ENCODE measurements at regions not wholly inside any gene's neighbourhood (a gene's known extent, or its start where the extent isn't known, plus 50 kb on each side); places are given as distances from the start of the nearest gene placed in this dataset.

DNA sequence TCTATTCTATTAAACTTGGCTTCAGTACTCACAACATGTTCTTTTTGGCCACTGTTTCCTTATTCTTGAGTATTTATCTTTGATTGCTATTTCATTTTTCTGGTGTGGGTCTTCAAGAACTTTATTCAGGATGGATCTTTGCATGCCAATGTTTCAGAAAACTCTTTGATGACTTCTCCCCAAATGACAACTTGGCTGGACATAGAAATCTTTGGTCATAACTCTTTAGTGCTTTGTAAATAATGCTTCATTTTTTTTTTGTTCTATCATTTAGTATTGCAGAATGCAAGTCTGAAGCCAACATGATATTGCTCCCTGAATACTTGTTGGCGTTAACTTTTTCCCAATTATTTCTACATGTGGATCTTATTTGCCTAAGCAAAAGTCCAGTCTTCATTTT lies 103.6 kb upstream of the HS3ST2 start:
- Histone ChIP-seq H3K4me3 (replicated peaks in 1 of 3; ENCODE audit: insufficient read depth in 1 of 3, low read depth in 1 of 3, low read length in 3 of 3) (no peak overlapping the region), H3K79me2 (ENCODE audit: control insufficient read depth, insufficient read depth, low read length) (no peaks in the 10 kb centered on the region), H4K20me1 (replicated peaks; ENCODE audit: control insufficient read depth, extremely low read depth, insufficient read depth, low read length) (no peaks in the 10 kb centered on the region), H3K27ac (ENCODE audit: insufficient read depth, low read depth, low read length) (no peak overlapping the region), H3K36me3 (ENCODE audit: control insufficient read depth in 2 of 2, extremely low read depth in 1 of 2, insufficient read depth in 2 of 2, low read length in 2 of 2) (no peaks in the 10 kb centered on the region), H3K4me2 (ENCODE audit: insufficient read depth, low read length) (no peak overlapping the region), H2AFZ (ENCODE audit: low read depth, low read length) (no peak overlapping the region), H3K4me1 (ENCODE audit: control insufficient read depth, extremely low read depth, insufficient read depth, low read length) (no peaks in the 10 kb centered on the region), H3K9ac (replicated peaks; ENCODE audit: extremely low read depth, insufficient read depth, low read length) (no peak overlapping the region), H3K9me3 (replicated peaks; ENCODE audit: control insufficient read depth, insufficient read depth, low read length) (no peaks in the 10 kb centered on the region), H3K9me1 (replicated peaks; ENCODE audit: control insufficient read depth, extremely low read depth, insufficient read depth, low read length) (no peaks in the 10 kb centered on the region), H3K27me3 (ENCODE audit: control insufficient read depth in 2 of 2, insufficient read depth in 2 of 2, low read length in 2 of 2) (no peaks in the 10 kb centered on the region)
- BruUV-seq (replicated peaks): no TSS peak
- FAIRE-seq: no peak
- intact Hi-C loops (cut with micrococcal nuclease) (no loop called here), dilution Hi-C loops (cut with MboI; ENCODE audit: extremely low pct_ligation_motif_present, low sequenced_read_pairs) (no loop called here)
- ChIA-PET POLR2A (no interaction called here), CTCF (no interaction called here)
- no peak for DNase-seq (ENCODE audit: low read depth, low spot score)
- TF ChIP-seq POLR2AphosphoS5 (IDR thresholded peaks at IDR 0.05; ENCODE audit: insufficient read depth, low read depth, low read length) (no peak), FOS (IDR thresholded peaks at IDR 0.05; ENCODE audit: borderline replicate concordance, insufficient read depth, low read length) (no peak), POLR2A (IDR thresholded peaks at IDR 0.05; ENCODE audit: low read depth, low read length) (no peak), GATA2 (IDR thresholded peaks at IDR 0.05; ENCODE audit: insufficient read depth, insufficient read length, low read depth, low read length) (no peak), MYC (IDR thresholded peaks at IDR 0.05; ENCODE audit: low read depth, low read length) (no peak), JUN (IDR thresholded peaks at IDR 0.05; ENCODE audit: borderline replicate concordance, insufficient read depth, insufficient read length, low read depth) (no peak), EZH2 (IDR thresholded peaks at IDR 0.05; ENCODE audit: borderline replicate concordance, low read depth, low read length, severe bottlenecking) (no peak)
- TF ChIP-seq, protein P1, sequence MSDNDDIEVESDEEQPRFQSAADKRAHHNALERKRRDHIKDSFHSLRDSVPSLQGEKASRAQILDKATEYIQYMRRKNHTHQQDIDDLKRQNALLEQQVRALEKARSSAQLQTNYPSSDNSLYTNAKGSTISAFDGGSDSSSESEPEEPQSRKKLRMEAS (IDR thresholded peaks at IDR 0.05; ENCODE audit: insufficient read depth, insufficient read length): no peak
- TF ChIP-seq, protein P2, sequence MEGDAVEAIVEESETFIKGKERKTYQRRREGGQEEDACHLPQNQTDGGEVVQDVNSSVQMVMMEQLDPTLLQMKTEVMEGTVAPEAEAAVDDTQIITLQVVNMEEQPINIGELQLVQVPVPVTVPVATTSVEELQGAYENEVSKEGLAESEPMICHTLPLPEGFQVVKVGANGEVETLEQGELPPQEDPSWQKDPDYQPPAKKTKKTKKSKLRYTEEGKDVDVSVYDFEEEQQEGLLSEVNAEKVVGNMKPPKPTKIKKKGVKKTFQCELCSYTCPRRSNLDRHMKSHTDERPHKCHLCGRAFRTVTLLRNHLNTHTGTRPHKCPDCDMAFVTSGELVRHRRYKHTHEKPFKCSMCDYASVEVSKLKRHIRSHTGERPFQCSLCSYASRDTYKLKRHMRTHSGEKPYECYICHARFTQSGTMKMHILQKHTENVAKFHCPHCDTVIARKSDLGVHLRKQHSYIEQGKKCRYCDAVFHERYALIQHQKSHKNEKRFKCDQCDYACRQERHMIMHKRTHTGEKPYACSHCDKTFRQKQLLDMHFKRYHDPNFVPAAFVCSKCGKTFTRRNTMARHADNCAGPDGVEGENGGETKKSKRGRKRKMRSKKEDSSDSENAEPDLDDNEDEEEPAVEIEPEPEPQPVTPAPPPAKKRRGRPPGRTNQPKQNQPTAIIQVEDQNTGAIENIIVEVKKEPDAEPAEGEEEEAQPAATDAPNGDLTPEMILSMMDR (IDR thresholded peaks at IDR 0.05; ENCODE audit: extremely low read depth in 1 of 2, insufficient read depth in 1 of 2, low read depth in 1 of 2, low read length in 2 of 2): no peak

All from endothelial cell of umbilical vein (primary cell).